Upper lobe of right lung (tissue), 1 donor: ENCODE measurements at regions not wholly inside any gene's neighbourhood (a gene's known extent, or its start where the extent isn't known, plus 50 kb on each side); places are given as distances from the start of the nearest gene placed in this dataset.

ENCODE experiments used
- ATAC-seq: fragments of 200-7000 bp; cut with Tn5 transposase; one replicate; pipeline ENCODE4 v1.9.1; 2020; ENCODE audit warnings: mild to moderate bottlenecking, moderate library complexity
- DNase-seq: peaks from one replicate; pipeline ENCODE4 v3.0.0-alpha.2; 2020
- H3K27ac ChIP-seq: fragments of 200-600 bp; one replicate; pipeline ENCODE4 v1.8.0; 2022
- H3K27me3 ChIP-seq: fragments of 200-600 bp; one replicate; pipeline ENCODE4 v1.8.0; 2022; ENCODE audit warnings: mild to moderate bottlenecking
- H3K36me3 ChIP-seq: fragments of 200-600 bp; one replicate; pipeline ENCODE4 v1.8.0; 2022
- H3K4me1 ChIP-seq: fragments of 200-600 bp; one replicate; pipeline ENCODE4 v1.8.0; 2022
- H3K4me3 ChIP-seq: fragments of 200-600 bp; one replicate; pipeline ENCODE4 v1.8.0; 2022; ENCODE audit warnings: mild to moderate bottlenecking
- H3K9me3 ChIP-seq: fragments of 200-600 bp; one replicate; pipeline ENCODE4 v1.8.0; 2022
- CTCF ChIP-seq: fragments of 200-600 bp; IDR thresholded peaks from one replicate; pipeline ENCODE4 v1.8.0; 2022; ENCODE audit warnings: antibody characterized with exemption
- intact Hi-C: fragments of 100-400 bp; cut with DNase I; formaldehyde crosslinking; loops from one replicate; pipeline ENCODE4 v1.11.0; 2022
- donor health status: DM: no; HTN: yes; CAD: no; lungs with severe emphysema.

- H3K4me3 ChIP-seq = no peak overlapping the region
- H3K27ac ChIP-seq = no peak overlapping the region
- no peaks in the 10 kb centered on the region for H3K9me3 ChIP-seq
- no peaks in the 10 kb centered on the region for H3K4me1 ChIP-seq
- no peaks in the 10 kb centered on the region for H3K27me3 ChIP-seq
- no peak for TF ChIP-seq CTCF
- H3K36me3 ChIP-seq = no peaks in the 10 kb centered on the region
- no peak for ATAC-seq
- intact Hi-C loops = no loop called here
- no peak for DNase-seq
Observed at GRCh38 chr12:76634133-76634532, 74.6 kb upstream of the OSBPL8 start.

GRCh38 chr12:76636121-76636692, 76.6 kb upstream of the OSBPL8 start:
- no peak overlapping the region for H3K27ac ChIP-seq
- H3K4me3 ChIP-seq = no peak overlapping the region
- no peak for ATAC-seq
- H3K4me1 ChIP-seq = no peaks in the 10 kb centered on the region
- intact Hi-C loops = no loop called here
- H3K9me3 ChIP-seq = no peaks in the 10 kb centered on the region
- H3K36me3 ChIP-seq = no peaks in the 10 kb centered on the region
- TF ChIP-seq CTCF = no peak
- no peak for DNase-seq
- H3K27me3 ChIP-seq = no peaks in the 10 kb centered on the region

- Histone ChIP-seq H3K4me3 (no peak overlapping the region), H3K27ac (no peak overlapping the region), H3K9me3 (no peaks in the 10 kb centered on the region), H3K4me1 (no peaks in the 10 kb centered on the region), H3K27me3 (no peaks in the 10 kb centered on the region), H3K36me3 (no peaks in the 10 kb centered on the region)
- ATAC-seq (no peak), DNase-seq (no peak)
- no peak for TF ChIP-seq CTCF
- intact Hi-C loops = no loop called here
Observed at GRCh38 chr12:76637807-76638206, 78.2 kb upstream of the OSBPL8 start.

GRCh38 chr12:76639646-76640045, 80.1 kb upstream of the OSBPL8 start:
- Histone ChIP-seq H3K27me3 (no peaks in the 10 kb centered on the region), H3K36me3 (no peaks in the 10 kb centered on the region), H3K9me3 (no peaks in the 10 kb centered on the region), H3K4me3 (no peak overlapping the region), H3K4me1 (no peaks in the 10 kb centered on the region), H3K27ac (no peak overlapping the region)
- no peak for DNase-seq
- no peak for TF ChIP-seq CTCF
- ATAC-seq = no peak
- intact Hi-C loops = no loop called here

- Histone ChIP-seq H3K27ac (no peak overlapping the region), H3K4me3 (no peak overlapping the region), H3K4me1 (no peaks in the 10 kb centered on the region), H3K27me3 (no peaks in the 10 kb centered on the region), H3K9me3 (no peaks in the 10 kb centered on the region), H3K36me3 (no peaks in the 10 kb centered on the region)
- no peak for ATAC-seq
- DNase-seq = no peak
- no peak for TF ChIP-seq CTCF
- intact Hi-C loops = no loop called here
Observed at GRCh38 chr12:76641073-76641472, 81.5 kb upstream of the OSBPL8 start.

- H3K36me3 ChIP-seq = no peaks in the 10 kb centered on the region
- ATAC-seq = no peak
Observed at GRCh38 chr12:76641961-76642360, 82.4 kb upstream of the OSBPL8 start.

More at GRCh38 chr12:76641961-76642360, 82.4 kb upstream of the OSBPL8 start:
- Histone ChIP-seq H3K4me3 (no peak overlapping the region), H3K27me3 (no peaks in the 10 kb centered on the region), H3K4me1 (no peaks in the 10 kb centered on the region), H3K9me3 (no peaks in the 10 kb centered on the region), H3K27ac (no peak overlapping the region)
- intact Hi-C loops = no loop called here
- DNase-seq = no peak
- TF ChIP-seq CTCF = no peak
